Fibroblast of villous mesenchyme (primary cell): ENCODE measurements at regions not wholly inside any gene's neighbourhood (a gene's known extent, or its start where the extent isn't known, plus 50 kb on each side); places are given as distances from the start of the nearest gene placed in this dataset.

Experiments
- DNase-seq: peaks from one replicate; pipeline ENCODE4 v3.0.0-alpha.2; 2010; ENCODE audit warnings: low read depth
- H3K4me3 ChIP-seq: 2 replicates; pipeline ENCODE4 v1.5.1; 2011; ENCODE audit warnings: low read depth, mild to moderate bottlenecking, low read length
- TF ChIP-seq, protein P1 (sequence below): IDR thresholded peaks from 2 replicates; pipeline ENCODE4 v1.5.1; 2012; ENCODE audit warnings: low read depth, mild to moderate bottlenecking, low read length; ENCODE audit not compliant: insufficient read depth

DNA sequence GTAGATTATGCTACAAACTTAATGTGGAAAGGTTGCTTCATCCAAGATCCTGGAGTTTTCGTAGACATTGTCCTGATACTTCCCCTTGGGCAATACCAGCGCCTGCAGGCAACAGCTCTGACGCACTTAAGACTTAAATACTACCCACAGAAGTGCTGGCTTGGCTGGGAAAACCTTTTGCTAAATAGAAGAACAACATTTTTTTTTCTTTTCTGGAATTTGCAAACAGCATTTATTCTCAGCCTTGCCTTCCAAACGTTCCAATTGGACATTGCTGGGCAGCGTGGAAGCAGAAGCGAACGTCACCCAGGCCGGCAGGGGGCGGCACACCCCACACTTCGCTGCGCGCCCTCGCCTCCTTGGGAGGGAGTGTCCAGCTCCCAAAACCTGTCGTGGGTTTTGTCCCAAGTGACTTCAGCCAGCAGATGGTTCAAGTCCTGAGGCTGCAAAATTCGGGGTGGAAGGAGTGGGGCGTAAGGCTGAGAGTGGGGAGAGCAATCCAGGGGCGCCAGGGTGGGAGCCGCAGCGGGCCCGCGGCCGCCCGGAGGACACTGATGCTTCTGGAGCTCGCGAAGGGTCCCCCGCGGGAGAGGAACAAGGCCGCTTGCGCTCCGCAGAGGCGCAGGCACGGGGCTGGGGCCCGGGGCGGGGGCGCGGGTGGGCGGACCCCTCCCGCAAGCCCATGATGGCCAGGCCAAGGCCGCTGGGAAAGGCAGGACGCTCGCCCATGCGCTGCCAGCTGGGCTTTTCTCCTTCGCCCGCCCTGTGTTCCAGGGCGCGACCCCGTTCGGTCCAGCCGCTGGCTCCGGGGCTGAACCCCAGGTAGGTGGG lies 60.8 kb upstream of the MAP3K4 start:
- peak; percentile 95 for DNase-seq
- H3K4me3 ChIP-seq, result peak overlapping the region; percentile 59
- TF ChIP-seq, protein P1, sequence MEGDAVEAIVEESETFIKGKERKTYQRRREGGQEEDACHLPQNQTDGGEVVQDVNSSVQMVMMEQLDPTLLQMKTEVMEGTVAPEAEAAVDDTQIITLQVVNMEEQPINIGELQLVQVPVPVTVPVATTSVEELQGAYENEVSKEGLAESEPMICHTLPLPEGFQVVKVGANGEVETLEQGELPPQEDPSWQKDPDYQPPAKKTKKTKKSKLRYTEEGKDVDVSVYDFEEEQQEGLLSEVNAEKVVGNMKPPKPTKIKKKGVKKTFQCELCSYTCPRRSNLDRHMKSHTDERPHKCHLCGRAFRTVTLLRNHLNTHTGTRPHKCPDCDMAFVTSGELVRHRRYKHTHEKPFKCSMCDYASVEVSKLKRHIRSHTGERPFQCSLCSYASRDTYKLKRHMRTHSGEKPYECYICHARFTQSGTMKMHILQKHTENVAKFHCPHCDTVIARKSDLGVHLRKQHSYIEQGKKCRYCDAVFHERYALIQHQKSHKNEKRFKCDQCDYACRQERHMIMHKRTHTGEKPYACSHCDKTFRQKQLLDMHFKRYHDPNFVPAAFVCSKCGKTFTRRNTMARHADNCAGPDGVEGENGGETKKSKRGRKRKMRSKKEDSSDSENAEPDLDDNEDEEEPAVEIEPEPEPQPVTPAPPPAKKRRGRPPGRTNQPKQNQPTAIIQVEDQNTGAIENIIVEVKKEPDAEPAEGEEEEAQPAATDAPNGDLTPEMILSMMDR, result peak; percentile 72

DNA sequence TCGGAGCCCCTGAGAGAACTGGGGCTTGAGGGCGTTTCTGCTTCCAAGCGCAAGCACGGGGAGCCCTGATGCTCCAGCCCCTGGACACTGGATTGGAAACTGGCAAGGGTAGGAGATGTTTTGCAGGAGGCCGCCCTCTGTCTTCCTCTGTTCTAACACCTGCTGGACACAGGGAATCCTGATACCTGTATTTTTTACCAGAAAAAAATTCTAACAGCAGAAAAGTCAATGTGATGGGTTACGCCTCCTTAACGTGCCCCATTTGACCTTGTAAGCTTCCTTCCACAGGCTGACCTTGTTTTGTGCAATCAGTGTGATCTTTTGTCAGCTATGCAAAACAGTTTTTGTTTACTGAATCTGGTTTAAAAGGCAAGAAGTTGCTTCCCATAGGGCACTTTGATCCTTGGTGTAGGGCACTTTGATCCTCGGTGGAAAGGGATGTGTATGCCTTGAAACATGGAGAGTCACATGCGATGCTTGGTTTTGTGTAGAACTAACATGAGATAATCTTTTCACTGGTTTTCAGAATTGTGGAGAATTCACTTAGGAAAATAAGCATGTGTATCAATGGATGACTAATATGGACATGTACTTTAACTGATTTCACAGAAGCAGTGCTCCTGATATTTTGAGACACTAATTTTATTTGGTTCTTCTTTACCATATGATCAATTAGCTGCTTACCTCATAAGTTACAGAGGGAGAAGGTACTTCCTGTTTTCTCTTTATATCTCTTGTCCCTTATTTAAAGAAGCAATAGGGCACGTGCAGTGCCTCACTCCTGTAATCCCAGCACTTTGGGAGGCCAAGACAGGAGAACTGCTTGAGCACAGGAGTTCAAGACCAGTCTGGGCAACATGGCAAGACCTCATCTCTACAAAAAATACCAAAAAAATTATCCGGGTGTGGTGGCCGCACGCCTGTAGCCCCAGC lies 59.9 kb upstream of the MAP3K4 start:
- peak overlapping the region; percentile 59 for H3K4me3 ChIP-seq
- DNase-seq, result peak; percentile 53
- TF ChIP-seq, protein P1, result peak; percentile 8

DNA sequence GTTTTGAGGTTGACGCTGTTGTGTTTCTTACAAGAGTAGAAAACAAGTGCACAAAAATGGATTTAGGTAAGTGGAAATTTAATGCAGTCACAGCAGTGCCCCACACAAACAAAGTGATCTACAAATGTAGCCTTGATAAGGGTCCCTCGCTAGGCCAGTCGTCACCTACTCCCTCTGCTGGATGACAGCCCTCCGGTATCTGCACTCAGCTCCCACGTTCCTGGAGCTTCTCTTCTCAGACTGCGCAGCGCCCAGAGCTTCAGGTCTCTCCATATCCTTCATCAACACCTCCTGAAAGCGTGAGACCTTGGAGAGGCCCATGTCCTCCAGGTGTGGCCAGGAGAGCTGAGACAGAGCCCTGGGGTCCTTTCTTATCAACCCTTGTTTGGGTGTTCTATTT lies 58.3 kb upstream of the MAP3K4 start:
- no peak for DNase-seq

DNA sequence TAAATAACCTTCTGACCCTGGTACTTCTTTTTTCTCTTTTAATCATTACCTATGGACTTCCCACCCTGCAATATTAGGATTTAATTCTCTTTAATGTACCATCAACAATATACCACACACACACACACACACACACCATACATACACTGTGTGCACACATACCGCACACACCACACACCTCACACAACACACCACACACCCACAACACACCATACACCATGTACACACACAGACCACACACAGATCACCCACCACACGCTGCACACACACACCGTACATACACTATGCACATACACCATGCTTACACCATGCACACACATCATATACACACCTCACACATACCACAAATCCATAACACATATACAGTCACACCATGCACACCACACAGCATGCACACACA lies 57.4 kb upstream of the MAP3K4 start:
- TF ChIP-seq, protein P1, result no peak
- DNase-seq, result no peak
- H3K4me3 ChIP-seq, result no peak overlapping the region

More for the DNA sequence above, 58.3 kb upstream of the MAP3K4 start:
- TF ChIP-seq, protein P1, result peak; percentile 16
- H3K4me3 ChIP-seq, result no peak overlapping the region

DNA sequence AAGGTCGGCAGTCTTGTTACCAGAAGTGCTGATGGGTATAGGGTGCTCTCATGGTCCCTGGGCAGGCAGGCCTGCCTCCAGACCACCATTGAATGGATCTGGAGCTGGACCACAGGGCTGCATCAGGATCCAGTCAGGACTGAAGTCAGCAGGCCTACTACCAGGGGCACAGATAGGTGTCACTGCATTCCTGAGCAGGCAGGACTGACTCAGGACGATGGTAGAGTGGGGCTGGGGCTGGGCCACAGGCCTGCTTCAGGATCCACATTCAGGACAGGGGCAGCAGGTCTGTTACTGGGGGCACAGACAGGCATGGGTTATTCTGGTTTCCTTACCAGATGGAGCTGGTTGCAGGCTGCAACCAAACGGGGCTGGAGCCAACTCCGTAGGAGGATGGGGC lies 51.4 kb upstream of the MAP3K4 start:
- DNase-seq, result no peak
- no peak overlapping the region for H3K4me3 ChIP-seq
- TF ChIP-seq, protein P1, result no peak
